Naive thymus-derived CD4-positive, alpha-beta T cell (primary cell): ENCODE measurements at regions not wholly inside any gene's neighbourhood (a gene's known extent, or its start where the extent isn't known, plus 50 kb on each side); places are given as distances from the start of the nearest gene placed in this dataset.

ENCODE experiments used
- ATAC-seq: fragments of 150-1000 bp; cut with Tn5 transposase; 2 replicates; pipeline ENCODE4 v1.10.0; 2021; ENCODE audit warnings: mild to moderate bottlenecking, moderate library complexity
- CTCF ChIA-PET: fragments of 350-600 bp; sonication (Branson Sonifier 250); formaldehyde crosslinking; loops from one replicate; lab custom pipeline; 2021; ENCODE audit warnings: antibody characterized with exemption; lab: Charles Lee
- POLR2A ChIA-PET: fragments of 350-600 bp; sonication (Branson Sonifier 250); formaldehyde crosslinking; loops from one replicate; lab custom pipeline; 2021; ENCODE audit warnings: antibody characterized with exemption, inconsistent platforms; lab: Charles Lee
- DNase-seq, 9 donors: peaks; one replicate each; pipeline versions ENCODE4 v3.0.0 to v3.0.0-alpha.2; 2020 to 2022; ENCODE audit warnings: mixed read lengths in 1 of 9
- H3K27ac ChIP-seq: one replicate; pipeline ENCODE4 v1.7.0; 2013; ENCODE audit warnings: mild to moderate bottlenecking, low read depth, low read length, moderate library complexity
- H3K27me3 ChIP-seq, 2 donors: one replicate each; pipeline ENCODE4 v1.7.0; 2013; ENCODE audit warnings: low read length in 2 of 2, mild to moderate bottlenecking in 2 of 2, moderate library complexity in 2 of 2; ENCODE audit not compliant: control insufficient read depth in 2 of 2, insufficient read depth in 2 of 2
- H3K36me3 ChIP-seq, 3 experiments: 1 replicate in 2 of 3; 2 replicates in 1 of 3; pipeline ENCODE4 v1.7.0; 2013; ENCODE audit warnings: low read length in 3 of 3, mild to moderate bottlenecking in 3 of 3, moderate library complexity in 1 of 3; ENCODE audit not compliant: insufficient read depth in 3 of 3, control insufficient read depth in 2 of 3
- H3K4me1 ChIP-seq, 2 donors: one replicate each; pipeline ENCODE4 v1.7.0; 2013; ENCODE audit warnings: low read length in 2 of 2, mild to moderate bottlenecking in 2 of 2, moderate library complexity in 1 of 2; ENCODE audit not compliant: control insufficient read depth in 2 of 2, insufficient read depth in 2 of 2
- H3K4me3 ChIP-seq: 2 replicates; pipeline ENCODE4 v1.7.0; 2013; ENCODE audit warnings: mild to moderate bottlenecking, low read length
- H3K9me3 ChIP-seq, 3 experiments: 1 replicate in 2 of 3; 2 replicates in 1 of 3; pipeline ENCODE4 v1.7.0; 2013; ENCODE audit warnings: low read length in 3 of 3; ENCODE audit not compliant: control insufficient read depth in 2 of 3
- H3K27ac Mint-ChIP-seq, 9 donors: one replicate each; pipeline ENCODE4 v1.8.0; 2020 to 2022; ENCODE audit warnings: mixed read lengths in 9 of 9, mild to moderate bottlenecking in 8 of 9, moderate library complexity in 5 of 9, inconsistent platforms in 2 of 9
- H3K27me3 Mint-ChIP-seq, 5 donors: one replicate each; pipeline ENCODE4 v1.8.0; 2021 to 2022; ENCODE audit warnings: mixed read lengths in 5 of 5, mild to moderate bottlenecking in 1 of 5
- H3K36me3 Mint-ChIP-seq, 5 donors: one replicate each; pipeline ENCODE4 v1.8.0; 2020 to 2022; ENCODE audit warnings: mixed read lengths in 5 of 5, mild to moderate bottlenecking in 3 of 5, inconsistent platforms in 1 of 5
- H3K4me1 Mint-ChIP-seq, 7 donors: one replicate each; pipeline ENCODE4 v1.8.0; 2020 to 2022; ENCODE audit warnings: mixed read lengths in 7 of 7, mild to moderate bottlenecking in 3 of 7, inconsistent platforms in 1 of 7
- H3K4me3 Mint-ChIP-seq, 10 donors: one replicate each; pipeline ENCODE4 v1.8.0; 2020 to 2022; ENCODE audit warnings: mild to moderate bottlenecking in 10 of 10, mixed read lengths in 10 of 10, moderate library complexity in 6 of 10, inconsistent platforms in 2 of 10
- H3K9me3 Mint-ChIP-seq, 11 donors: one replicate each; pipeline ENCODE4 v1.8.0; 2020 to 2022; ENCODE audit warnings: mixed read lengths in 11 of 11, mild to moderate bottlenecking in 4 of 11, inconsistent platforms in 1 of 11, moderate library complexity in 1 of 11
- intact Hi-C, 2 donors: fragments of 100-400 bp; cut with micrococcal nuclease; formaldehyde crosslinking; loops; one replicate each; pipeline ENCODE4 v1.15.1; 2023

- Mint-ChIP-seq H3K4me3 (no peak overlapping the region), H3K27ac (no peak overlapping the region), H3K36me3 (no peaks in the 10 kb centered on the region), H3K9me3 (peaks cover 0 to 4% (median 2%) of the 10 kb centered on the region in 11 donors), H3K4me1 (no peaks in the 10 kb centered on the region), H3K27me3 (peaks cover 0 to 10% (median 5%) of the 10 kb centered on the region in 5 donors)
- DNase-seq (no peak), ATAC-seq (no peak)
- Histone ChIP-seq H3K27ac (no peak overlapping the region), H3K4me3 (no peak overlapping the region), H3K27me3 (no peaks in the 10 kb centered on the region), H3K4me1 (no peaks in the 10 kb centered on the region), H3K36me3 (no peaks in the 10 kb centered on the region), H3K9me3 (no peaks in the 10 kb centered on the region)
- CTCF ChIA-PET: no interaction called here
- intact Hi-C loops: no loop called here
- POLR2A ChIA-PET: no interaction called here
These were observed 56.3 kb downstream of the SOX14 start for GRCh38 chr3:137820366-137820765.

DNA sequence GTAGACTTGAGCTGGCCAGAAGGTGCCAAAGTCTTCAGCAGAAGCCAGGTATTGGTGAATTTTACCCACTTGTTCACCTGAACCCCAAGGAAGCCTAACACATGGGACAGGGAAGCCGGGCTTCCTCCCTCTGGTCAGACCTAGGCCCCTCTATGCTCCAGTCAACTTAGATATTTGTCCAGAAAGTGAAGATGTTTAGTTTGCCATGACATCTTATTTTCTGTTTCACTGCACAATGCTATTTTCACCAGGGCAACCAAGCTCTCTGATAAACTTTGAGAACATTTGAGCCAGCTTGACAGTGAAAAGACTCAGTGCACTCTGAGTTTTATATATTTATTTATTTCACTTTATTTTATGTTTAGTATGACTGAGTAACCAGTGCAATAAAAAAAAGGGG, 71.0 kb downstream of the SOX14 start:
- ChIA-PET POLR2A (no interaction called here), CTCF (no interaction called here)
- ATAC-seq: no peak
- H3K4me1 Mint-ChIP-seq: peaks cover 0 to 1% (median 0%) of the 10 kb centered on the region in 7 donors
- H3K36me3 Mint-ChIP-seq: peaks cover 0 to 3% (median 0%) of the 10 kb centered on the region in 5 donors
- no peak overlapping the region for H3K27ac Mint-ChIP-seq
- no peak overlapping the region for H3K27ac ChIP-seq
- no peak for DNase-seq
- no peaks in the 10 kb centered on the region for H3K27me3 ChIP-seq
- H3K9me3 ChIP-seq: peaks cover 0 to 3% (median 0%) of the 10 kb centered on the region in 3 experiments
- H3K4me3 Mint-ChIP-seq: no peak overlapping the region
- peaks cover 0 to 14% (median 11%) of the 10 kb centered on the region in 5 donors for H3K27me3 Mint-ChIP-seq
- no peaks in the 10 kb centered on the region for H3K4me1 ChIP-seq
- H3K4me3 ChIP-seq: no peak overlapping the region
- H3K9me3 Mint-ChIP-seq: peaks cover 0 to 15% (median 5%) of the 10 kb centered on the region in 11 donors
- intact Hi-C loops: no loop called here
- H3K36me3 ChIP-seq: no peaks in the 10 kb centered on the region

DNA sequence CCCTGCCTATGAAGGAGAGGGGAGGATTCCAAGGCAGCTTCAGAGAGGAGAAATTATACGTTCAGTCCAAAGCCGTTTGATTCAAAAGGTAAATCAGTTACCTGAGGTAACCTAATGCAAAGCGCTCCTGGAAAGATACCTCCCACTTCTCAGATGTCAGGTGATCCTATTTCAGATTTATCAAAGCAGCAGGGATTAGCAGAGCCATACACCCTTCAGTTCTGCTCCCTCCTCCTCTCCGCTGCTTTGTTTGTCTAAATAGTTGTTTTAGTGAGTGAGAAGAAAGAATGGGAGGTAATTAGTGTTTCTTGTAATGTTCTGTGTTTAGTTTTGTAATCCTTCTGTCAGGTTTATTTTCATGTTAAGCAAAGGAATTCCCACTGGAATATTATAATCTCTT, 81.1 kb downstream of the SOX14 start:
- H3K4me3 ChIP-seq: no peak overlapping the region
- intact Hi-C loops: no loop called here
- ChIA-PET POLR2A (no interaction called here), CTCF (no interaction called here)
- H3K36me3 ChIP-seq: no peaks in the 10 kb centered on the region
- peaks cover 0 to 37% (median 19%) of the 10 kb centered on the region in 5 donors for H3K27me3 Mint-ChIP-seq
- H3K36me3 Mint-ChIP-seq: no peaks in the 10 kb centered on the region
- H3K4me3 Mint-ChIP-seq: no peak overlapping the region
- peaks cover 0 to 2% (median 0%) of the 10 kb centered on the region in 7 donors for H3K4me1 Mint-ChIP-seq
- peaks cover 0 to 5% (median 0%) of the 10 kb centered on the region in 11 donors for H3K9me3 Mint-ChIP-seq
- no peaks in the 10 kb centered on the region for H3K4me1 ChIP-seq
- H3K27ac Mint-ChIP-seq: no peak overlapping the region
- ATAC-seq (no peak), DNase-seq (no peak)
- no peak overlapping the region for H3K27ac ChIP-seq
- no peaks in the 10 kb centered on the region for H3K27me3 ChIP-seq
- no peaks in the 10 kb centered on the region for H3K9me3 ChIP-seq

DNA sequence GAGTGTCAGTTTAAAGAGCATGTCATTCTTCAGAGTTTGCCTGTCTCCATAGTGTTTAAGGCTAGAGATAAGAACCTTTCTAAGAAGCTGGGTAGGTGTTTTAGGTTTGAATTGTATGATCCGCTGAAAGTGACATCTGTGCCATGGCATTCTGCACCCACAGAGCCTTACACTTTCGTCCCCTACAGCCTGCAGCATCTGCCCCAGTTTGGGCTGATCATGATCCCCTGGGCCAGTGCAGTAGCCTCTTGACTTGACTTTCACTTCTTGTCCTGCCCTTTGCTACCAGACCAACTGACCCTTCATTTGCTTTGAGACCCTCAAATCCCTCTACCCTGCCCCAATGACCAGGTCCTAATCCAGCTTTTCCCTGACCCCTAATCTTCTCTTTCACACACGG, 81.6 kb downstream of the SOX14 start:
- H3K4me3 ChIP-seq: no peak overlapping the region
- H3K27ac Mint-ChIP-seq: no peak overlapping the region
- H3K36me3 Mint-ChIP-seq: no peaks in the 10 kb centered on the region
- H3K36me3 ChIP-seq: no peaks in the 10 kb centered on the region
- no peaks in the 10 kb centered on the region for H3K27me3 ChIP-seq
- intact Hi-C loops: no loop called here
- ATAC-seq (no peak), DNase-seq (no peak)
- H3K9me3 ChIP-seq: no peaks in the 10 kb centered on the region
- no peaks in the 10 kb centered on the region for H3K4me1 ChIP-seq
- POLR2A ChIA-PET: no interaction called here
- peaks cover 0 to 5% (median 0%) of the 10 kb centered on the region in 11 donors for H3K9me3 Mint-ChIP-seq
- no peak overlapping the region for H3K27ac ChIP-seq
- peaks cover 0 to 41% (median 22%) of the 10 kb centered on the region in 5 donors for H3K27me3 Mint-ChIP-seq
- peaks cover 0 to 2% (median 0%) of the 10 kb centered on the region in 7 donors for H3K4me1 Mint-ChIP-seq
- no peak overlapping the region for H3K4me3 Mint-ChIP-seq
- CTCF ChIA-PET: no interaction called here

GRCh38 chr3:137852391-137852830, 88.3 kb downstream of the SOX14 start:
- Mint-ChIP-seq H3K9me3 (peaks cover 0 to 3% (median 0%) of the 10 kb centered on the region in 11 donors), H3K4me3 (no peak overlapping the region), H3K36me3 (no peaks in the 10 kb centered on the region), H3K4me1 (peaks cover 0 to 2% (median 0%) of the 10 kb centered on the region in 7 donors), H3K27me3 (peaks cover 0 to 19% (median 17%) of the 10 kb centered on the region in 5 donors), H3K27ac (no peak overlapping the region)
- ChIA-PET POLR2A (no interaction called here), CTCF (no interaction called here)
- intact Hi-C loops: no loop called here
- Histone ChIP-seq H3K36me3 (no peaks in the 10 kb centered on the region), H3K4me3 (no peak overlapping the region), H3K9me3 (no peaks in the 10 kb centered on the region), H3K27me3 (no peaks in the 10 kb centered on the region), H3K4me1 (no peaks in the 10 kb centered on the region), H3K27ac (no peak overlapping the region)
- no peak for DNase-seq
- no peak for ATAC-seq

DNA sequence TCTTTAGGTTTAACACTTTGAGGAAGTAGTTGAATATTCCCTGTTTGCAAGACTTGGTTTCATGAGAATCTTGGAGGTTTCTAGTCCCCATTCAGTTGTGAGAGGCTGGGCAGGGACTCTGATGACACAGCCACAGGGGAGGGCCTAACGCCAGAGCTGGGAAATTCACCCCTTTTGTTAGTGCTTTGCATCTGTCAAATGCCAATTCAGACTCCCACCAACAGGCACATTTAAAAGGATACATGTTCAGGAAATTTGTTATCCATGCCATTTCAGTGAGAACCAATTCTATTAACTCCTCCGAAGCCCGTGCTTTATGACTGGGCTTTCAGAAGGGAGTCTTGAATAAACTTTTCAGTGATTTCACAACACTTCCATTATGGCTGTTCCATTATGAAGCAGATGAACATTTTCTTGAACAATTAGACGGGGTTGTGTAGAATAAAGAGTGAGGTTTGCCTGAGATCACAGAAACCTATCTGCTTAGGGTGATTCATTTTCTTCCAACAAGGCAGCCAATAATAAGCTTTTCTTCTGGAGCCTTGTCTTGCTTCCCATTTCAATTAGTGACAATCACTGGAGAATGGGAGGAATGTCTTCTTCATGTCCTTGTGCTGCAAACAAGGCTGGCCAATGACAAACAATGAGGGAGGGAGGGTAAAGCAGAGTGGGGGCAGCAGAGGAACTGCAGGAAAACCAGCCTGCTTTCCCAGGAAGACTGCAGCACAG, 90.6 kb downstream of the SOX14 start:
- DNase-seq (no peak), ATAC-seq (no peak)
- ChIA-PET POLR2A (no interaction called here), CTCF (interaction anchor here (0.7 kb wide), 1 partner anchor 61 kb away, joined by 3 read pairs; no protein-coding TSS in a partner anchor)
- H3K4me3 ChIP-seq: no peak overlapping the region
- H3K4me1 Mint-ChIP-seq: no peaks in the 10 kb centered on the region
- intact Hi-C loops: no loop called here
- no peaks in the 10 kb centered on the region for H3K36me3 ChIP-seq
- no peaks in the 10 kb centered on the region for H3K27me3 ChIP-seq
- H3K36me3 Mint-ChIP-seq: no peaks in the 10 kb centered on the region
- H3K27ac ChIP-seq: no peak overlapping the region
- no peaks in the 10 kb centered on the region for H3K4me1 ChIP-seq
- peaks cover 0 to 2% (median 0%) of the 10 kb centered on the region in 11 donors for H3K9me3 Mint-ChIP-seq
- peaks cover 0 to 8% (median 6%) of the 10 kb centered on the region in 5 donors for H3K27me3 Mint-ChIP-seq
- no peak overlapping the region for H3K27ac Mint-ChIP-seq
- H3K9me3 ChIP-seq: no peaks in the 10 kb centered on the region
- H3K4me3 Mint-ChIP-seq: no peak overlapping the region

DNA sequence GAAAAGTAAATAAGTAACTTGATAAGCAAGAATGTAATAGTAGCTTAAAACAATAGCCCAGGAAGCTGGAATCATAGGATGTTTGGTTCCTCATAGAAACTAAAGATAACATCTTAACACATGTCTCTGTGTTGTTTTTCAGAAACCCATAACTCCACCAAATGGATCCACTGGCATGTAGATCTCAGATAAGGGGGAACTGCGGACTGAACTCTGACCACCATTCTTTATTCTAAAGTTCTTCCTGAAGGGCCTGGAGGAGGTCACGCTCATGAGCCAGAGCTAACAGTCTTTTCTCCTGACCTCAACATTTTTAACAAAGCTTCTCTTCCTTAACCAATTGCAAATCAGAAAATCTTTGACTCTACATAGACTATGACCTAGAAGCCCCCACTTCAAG, 101.9 kb downstream of the SOX14 start:
- Mint-ChIP-seq H3K27me3 (peaks cover 0 to 25% (median 0%) of the 10 kb centered on the region in 5 donors), H3K4me3 (no peak overlapping the region), H3K9me3 (peaks cover 4 to 31% (median 11%) of the 10 kb centered on the region in 11 donors), H3K27ac (no peak overlapping the region), H3K4me1 (no peaks in the 10 kb centered on the region), H3K36me3 (peaks cover 0 to 5% (median 0%) of the 10 kb centered on the region in 5 donors)
- intact Hi-C loops: no loop called here
- H3K36me3 ChIP-seq: no peaks in the 10 kb centered on the region
- DNase-seq (no peak), ATAC-seq (no peak)
- H3K27me3 ChIP-seq: no peaks in the 10 kb centered on the region
- H3K4me1 ChIP-seq: no peaks in the 10 kb centered on the region
- H3K27ac ChIP-seq: no peak overlapping the region
- ChIA-PET POLR2A (no interaction called here), CTCF (no interaction called here)
- no peaks in the 10 kb centered on the region for H3K9me3 ChIP-seq
- H3K4me3 ChIP-seq: no peak overlapping the region
